Peyer's patch (tissue), 4 donors: ENCODE measurements at regions not wholly inside any gene's neighbourhood (a gene's known extent, or its start where the extent isn't known, plus 50 kb on each side); places are given as distances from the start of the nearest gene placed in this dataset.
"Not testable (repeated sequence)": the region's sequence is repeated elsewhere in the genome, so short reads cannot be mapped to it uniquely, and the experiment has no call there.

Experiments used
- DNase-seq, 3 donors: peaks; one replicate each; pipeline ENCODE4 v3.0.0-alpha.2; 2017 to 2019
- H3K27ac ChIP-seq, 4 donors: fragments of 200-600 bp; sonication (generic); one replicate each; pipeline ENCODE4 v1.5.1; 2016 to 2019
- H3K27me3 ChIP-seq, 2 donors: fragments of 200-600 bp; sonication (generic); one replicate each; pipeline ENCODE4 v1.5.1; 2019
- H3K36me3 ChIP-seq, 3 donors: fragments of 200-600 bp; sonication (generic); one replicate each; pipeline ENCODE4 v1.5.1; 2016 to 2019
- H3K4me1 ChIP-seq, 4 donors: fragments of 200-600 bp; sonication (generic); one replicate each; pipeline ENCODE4 v1.5.1; 2016 to 2019
- H3K4me3 ChIP-seq, 4 donors: fragments of 200-600 bp; sonication (generic); 1 replicate in 3 of 4; 2 replicates in 1 of 4; pipeline ENCODE4 v1.5.1; 2016 to 2019; ENCODE audit warnings: mild to moderate bottlenecking in 1 of 4
- H3K9me3 ChIP-seq, 4 donors: fragments of 200-600 bp; sonication (generic); one replicate each; pipeline ENCODE4 v1.5.1; 2016 to 2019; ENCODE audit warnings: mild to moderate bottlenecking in 1 of 4
- POLR2A ChIP-seq, 2 donors: fragments of 450-650 bp; IDR thresholded peaks; one replicate each; pipeline ENCODE4 v1.5.1; 2017; ENCODE audit warnings: antibody characterized with exemption in 2 of 2, mild to moderate bottlenecking in 2 of 2, moderate library complexity in 2 of 2
- TF ChIP-seq, protein P1 (sequence below), 6 experiments: fragments of 450-650 bp in 4 of 6; fragments of 200-600 bp in 2 of 6; sonication (generic) in 1 of 6; IDR thresholded peaks; one replicate each; pipeline ENCODE4 v1.5.1; 2017 to 2019; ENCODE audit warnings: antibody characterized with exemption in 6 of 6, mild to moderate bottlenecking in 3 of 6, moderate library complexity in 1 of 6

DNA sequence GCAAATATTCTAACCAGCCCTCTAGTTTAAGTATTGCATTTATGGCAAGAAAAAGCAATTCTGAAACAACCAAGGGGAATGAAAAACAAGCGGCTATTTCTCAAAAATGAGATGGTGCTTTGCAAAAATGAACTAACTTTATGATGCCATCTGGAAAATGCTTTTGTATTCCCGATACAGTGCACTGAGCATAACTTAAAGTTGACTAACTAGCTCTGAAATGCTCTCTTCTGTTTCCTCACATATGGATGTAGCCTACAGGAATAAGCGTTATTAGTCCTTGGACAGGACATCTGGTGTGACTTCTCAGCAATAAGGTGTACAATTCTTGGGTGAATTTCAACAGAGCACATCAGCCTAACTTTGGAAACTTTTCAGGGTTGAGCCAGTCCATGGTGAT lies 228.2 kb upstream of the DDI1 start:
- H3K36me3 ChIP-seq: no peaks in the 10 kb centered on the region
- H3K4me1 ChIP-seq: no peaks in the 10 kb centered on the region
- no peaks in the 10 kb centered on the region for H3K27me3 ChIP-seq
- TF ChIP-seq, protein P1, sequence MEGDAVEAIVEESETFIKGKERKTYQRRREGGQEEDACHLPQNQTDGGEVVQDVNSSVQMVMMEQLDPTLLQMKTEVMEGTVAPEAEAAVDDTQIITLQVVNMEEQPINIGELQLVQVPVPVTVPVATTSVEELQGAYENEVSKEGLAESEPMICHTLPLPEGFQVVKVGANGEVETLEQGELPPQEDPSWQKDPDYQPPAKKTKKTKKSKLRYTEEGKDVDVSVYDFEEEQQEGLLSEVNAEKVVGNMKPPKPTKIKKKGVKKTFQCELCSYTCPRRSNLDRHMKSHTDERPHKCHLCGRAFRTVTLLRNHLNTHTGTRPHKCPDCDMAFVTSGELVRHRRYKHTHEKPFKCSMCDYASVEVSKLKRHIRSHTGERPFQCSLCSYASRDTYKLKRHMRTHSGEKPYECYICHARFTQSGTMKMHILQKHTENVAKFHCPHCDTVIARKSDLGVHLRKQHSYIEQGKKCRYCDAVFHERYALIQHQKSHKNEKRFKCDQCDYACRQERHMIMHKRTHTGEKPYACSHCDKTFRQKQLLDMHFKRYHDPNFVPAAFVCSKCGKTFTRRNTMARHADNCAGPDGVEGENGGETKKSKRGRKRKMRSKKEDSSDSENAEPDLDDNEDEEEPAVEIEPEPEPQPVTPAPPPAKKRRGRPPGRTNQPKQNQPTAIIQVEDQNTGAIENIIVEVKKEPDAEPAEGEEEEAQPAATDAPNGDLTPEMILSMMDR (IDR thresholded peaks at IDR 0.05): no peak
- TF ChIP-seq POLR2A (IDR thresholded peaks at IDR 0.05): no peak
- H3K4me3 ChIP-seq: no peak overlapping the region
- H3K27ac ChIP-seq: no peak overlapping the region
- no peak for DNase-seq
- no peaks in the 10 kb centered on the region for H3K9me3 ChIP-seq

DNA sequence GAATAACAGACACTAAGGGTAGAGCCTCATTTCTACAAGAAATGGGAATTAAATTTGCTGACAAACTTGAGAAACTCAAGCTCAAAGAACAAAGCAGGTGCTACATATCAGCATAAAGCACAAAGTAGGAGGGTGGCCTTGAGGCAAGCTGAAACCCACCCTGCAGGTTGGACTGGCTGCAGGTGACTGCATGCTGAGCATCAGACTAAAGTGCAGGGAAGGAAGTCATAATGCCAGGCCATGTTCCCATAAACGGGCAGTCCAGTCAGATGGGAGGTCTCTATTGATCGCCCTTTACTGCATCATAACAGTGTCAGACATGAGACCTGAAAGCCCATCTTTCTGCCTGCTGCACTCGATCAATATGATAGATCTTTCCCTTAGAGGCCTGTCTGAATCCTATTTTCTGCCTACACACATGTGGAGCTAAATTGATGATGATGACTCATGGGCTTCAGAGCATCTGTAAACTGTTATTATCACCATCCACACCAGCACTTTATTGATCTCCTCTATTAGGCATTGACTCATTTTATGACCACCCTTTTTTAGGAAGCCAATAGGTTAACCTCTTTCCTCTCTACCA lies 224.5 kb upstream of the DDI1 start:
- Histone ChIP-seq H3K4me3 (no peak overlapping the region), H3K4me1 (no peaks in the 10 kb centered on the region), H3K27me3 (no peaks in the 10 kb centered on the region), H3K27ac (no peak overlapping the region), H3K9me3 (no peaks in the 10 kb centered on the region), H3K36me3 (no peaks in the 10 kb centered on the region)
- DNase-seq: no peak
- no peak for TF ChIP-seq POLR2A (IDR thresholded peaks at IDR 0.05)
- TF ChIP-seq, protein P1 (IDR thresholded peaks at IDR 0.05): no peak

DNA sequence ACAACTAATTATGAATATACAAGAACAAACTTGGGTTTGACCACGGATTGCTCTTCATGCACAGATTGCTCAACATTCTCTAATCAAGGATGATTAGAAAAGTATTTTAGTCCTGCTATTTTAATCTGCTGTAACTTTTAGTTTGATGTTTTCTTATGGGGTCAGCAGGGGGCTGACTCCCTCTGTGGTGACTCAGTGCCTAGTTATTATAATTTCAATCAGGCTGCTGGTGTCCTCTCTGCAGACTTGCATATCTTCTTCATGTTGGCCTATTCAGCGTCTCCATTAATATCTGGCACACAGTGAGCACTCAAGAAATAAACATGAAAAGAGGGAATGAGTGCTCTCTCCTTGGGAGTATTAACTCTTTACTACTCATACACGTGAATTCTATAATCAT lies 223.8 kb upstream of the DDI1 start:
- H3K36me3 ChIP-seq: no peaks in the 10 kb centered on the region
- no peaks in the 10 kb centered on the region for H3K27me3 ChIP-seq
- DNase-seq: no peak
- no peaks in the 10 kb centered on the region for H3K9me3 ChIP-seq
- no peak overlapping the region for H3K27ac ChIP-seq
- H3K4me3 ChIP-seq: no peak overlapping the region
- TF ChIP-seq, protein P1 (IDR thresholded peaks at IDR 0.05): no peak
- TF ChIP-seq POLR2A (IDR thresholded peaks at IDR 0.05): no peak
- H3K4me1 ChIP-seq: no peaks in the 10 kb centered on the region

DNA sequence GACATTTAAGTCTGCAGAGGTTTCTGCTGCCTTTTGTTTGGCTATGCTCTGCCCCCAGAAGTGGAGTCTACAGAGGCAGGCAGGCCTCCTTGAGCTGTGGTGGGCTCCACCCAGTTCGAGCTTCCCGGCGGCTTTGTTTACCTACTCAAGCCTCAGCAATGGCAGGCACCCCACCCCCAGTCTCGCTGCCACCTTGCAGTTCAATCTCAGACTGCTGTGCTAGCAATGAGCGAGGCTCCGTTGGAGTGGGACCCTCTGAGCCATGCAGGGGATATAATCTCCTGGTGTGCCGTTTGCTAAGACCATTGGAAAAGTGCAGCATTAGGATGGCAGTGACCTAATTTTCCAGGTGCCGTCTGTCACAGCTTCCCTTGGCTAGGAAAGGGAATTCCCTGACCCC lies 216.1 kb upstream of the DDI1 start:
- not testable (repeated sequence) for H3K9me3 ChIP-seq, H3K4me3 ChIP-seq, DNase-seq, H3K36me3 ChIP-seq, H3K4me1 ChIP-seq, H3K27ac ChIP-seq, H3K27me3 ChIP-seq

DNA sequence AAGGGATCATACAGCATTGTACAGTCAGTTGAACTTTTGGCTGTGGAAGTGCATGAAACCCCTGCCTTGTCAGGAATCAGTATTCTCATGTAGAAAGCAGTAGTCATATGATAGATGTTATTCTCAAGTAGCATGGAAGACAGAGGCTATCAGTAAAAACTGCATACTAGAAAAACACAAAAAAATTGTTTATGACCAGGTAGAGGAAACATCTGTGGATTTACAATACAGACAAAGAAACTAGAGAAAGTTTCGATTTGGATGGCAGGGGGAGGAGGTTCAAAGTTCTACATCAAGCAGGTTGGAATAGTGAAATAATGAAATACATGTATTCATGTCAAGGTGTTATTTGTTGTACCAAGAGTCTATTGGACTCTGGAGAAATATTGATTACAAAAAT lies 212.3 kb upstream of the DDI1 start:
- Histone ChIP-seq H3K4me1 (no peaks in the 10 kb centered on the region), H3K27ac (no peak overlapping the region), H3K27me3 (no peaks in the 10 kb centered on the region), H3K9me3 (no peaks in the 10 kb centered on the region), H3K36me3 (no peaks in the 10 kb centered on the region), H3K4me3 (no peak overlapping the region)
- no peak for TF ChIP-seq POLR2A (IDR thresholded peaks at IDR 0.05)
- TF ChIP-seq, protein P1 (IDR thresholded peaks at IDR 0.05): no peak
- DNase-seq: no peak

DNA sequence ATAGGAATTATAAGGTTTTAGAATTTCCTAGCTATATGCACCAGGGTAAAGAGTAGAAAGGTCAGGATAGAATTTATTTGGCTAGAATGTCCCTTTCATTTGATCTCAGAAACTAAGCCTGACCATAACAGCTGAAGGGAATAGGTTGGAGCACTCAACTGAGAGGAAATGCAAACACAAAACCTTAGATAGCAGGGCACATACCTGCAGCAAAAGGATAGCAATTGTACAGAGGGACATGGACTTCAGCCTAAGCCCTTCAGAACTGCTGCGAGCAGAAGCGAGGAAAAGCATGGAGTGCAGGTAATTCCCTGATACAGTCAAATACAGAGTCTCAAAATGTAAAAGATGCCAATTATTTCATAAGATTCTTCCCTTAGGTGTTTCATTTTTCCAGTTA lies 211.0 kb upstream of the DDI1 start:
- Histone ChIP-seq H3K27me3 (no peaks in the 10 kb centered on the region), H3K36me3 (no peaks in the 10 kb centered on the region), H3K9me3 (no peaks in the 10 kb centered on the region), H3K4me3 (no peak overlapping the region), H3K4me1 (no peaks in the 10 kb centered on the region), H3K27ac (no peak overlapping the region)
- TF ChIP-seq POLR2A (IDR thresholded peaks at IDR 0.05): no peak
- TF ChIP-seq, protein P1 (IDR thresholded peaks at IDR 0.05): no peak
- DNase-seq: no peak
